Esophagus muscularis mucosa (tissue), 4 donors: ENCODE measurements at regions not wholly inside any gene's neighbourhood (a gene's known extent, or its start where the extent isn't known, plus 50 kb on each side); places are given as distances from the start of the nearest gene placed in this dataset.

Experiments
- DNase-seq: peaks from one replicate; pipeline ENCODE4 v3.0.0-alpha.2; 2017; ENCODE audit errors: extremely low spot score
- H3K27ac ChIP-seq, 4 donors: fragments of 200-600 bp; sonication (generic); replicated peaks in 1 of 4; 1 replicate in 3 of 4; 2 replicates in 1 of 4; pipeline ENCODE4 v1.5.1; 2016 to 2019; ENCODE audit warnings: mild to moderate bottlenecking in 1 of 4
- H3K27me3 ChIP-seq, 4 donors: fragments of 200-600 bp; sonication (generic); one replicate each; pipeline versions ENCODE4 v1.5.1 to v1.6.0; 2016 to 2019
- H3K36me3 ChIP-seq, 4 donors: fragments of 200-600 bp; sonication (generic); one replicate each; pipeline ENCODE4 v1.5.1; 2016 to 2019
- H3K4me1 ChIP-seq, 4 donors: fragments of 200-600 bp; sonication (generic); one replicate each; pipeline ENCODE4 v1.5.1; 2016 to 2019
- H3K4me3 ChIP-seq, 4 donors: fragments of 200-600 bp; sonication (generic); 1 replicate in 2 of 4; 2 replicates in 2 of 4; pipeline ENCODE4 v1.5.1; 2016 to 2019; ENCODE audit warnings: mild to moderate bottlenecking in 4 of 4, moderate library complexity in 1 of 4
- H3K9me3 ChIP-seq, 4 donors: fragments of 200-600 bp; sonication (generic); 1 replicate in 3 of 4; 2 replicates in 1 of 4; pipeline ENCODE4 v1.5.1; 2016 to 2019
- CTCF ChIP-seq, 3 experiments: fragments of 200-600 bp in 2 of 3; fragments of 450-650 bp in 1 of 3; sonication (generic) in 2 of 3; IDR thresholded peaks; one replicate each; pipeline ENCODE4 v1.5.1; 2017 to 2019; ENCODE audit warnings: antibody characterized with exemption in 3 of 3, mild to moderate bottlenecking in 2 of 3, moderate library complexity in 1 of 3
- EP300 ChIP-seq: sonication (generic); formaldehyde crosslinking; IDR thresholded peaks from one replicate; pipeline ENCODE4 v1.6.1; 2017; ENCODE audit warnings: antibody characterized with exemption
- POLR2A ChIP-seq: fragments of 450-650 bp; IDR thresholded peaks from one replicate; pipeline ENCODE4 v1.6.1; 2017; ENCODE audit warnings: antibody characterized with exemption, moderate library complexity, mild to moderate bottlenecking, low read depth
- POLR2AphosphoS5 ChIP-seq, 2 donors: sonication (generic); formaldehyde crosslinking; IDR thresholded peaks; one replicate each; pipeline ENCODE4 v1.6.1; 2017; ENCODE audit warnings: antibody characterized with exemption in 2 of 2
- WGBS: methylation state at CpG from one replicate; pipeline ENCODE4 v1.1.5; 2018; 5-methylcytosine and 5-hydroxymethylcytosine counted together
- intact Hi-C: fragments of 100-400 bp; cut with DNase I; formaldehyde crosslinking; loops from one replicate; pipeline ENCODE4 v1.15.1; 2023

GRCh38 chr2:150312271-150312670 lies 175.2 kb downstream of the RND3 start:
- Histone ChIP-seq H3K9me3 (peaks cover 0 to 14% (median 5%) of the 10 kb centered on the region in 4 donors), H3K27ac (no peak overlapping the region), H3K4me3 (no peak overlapping the region), H3K27me3 (no peaks in the 10 kb centered on the region), H3K36me3 (no peaks in the 10 kb centered on the region), H3K4me1 (no peaks in the 10 kb centered on the region)
- 91% methylated on average over 4 of the region's 4 CpGs for WGBS
- DNase-seq: no peak
- intact Hi-C loops: no loop called here
- TF ChIP-seq EP300 (no peak), POLR2AphosphoS5 (IDR thresholded peaks at IDR 0.05) (no peak), POLR2A (no peak)

- no peaks in the 10 kb centered on the region for H3K27me3 ChIP-seq
- DNase-seq: no peak
These were observed 178.0 kb downstream of the RND3 start for GRCh38 chr2:150309311-150310080.

GRCh38 chr2:150307258-150307657 lies 180.2 kb downstream of the RND3 start:
- H3K27me3 ChIP-seq: no peaks in the 10 kb centered on the region
- H3K4me3 ChIP-seq: no peak overlapping the region
- H3K4me1 ChIP-seq: no peaks in the 10 kb centered on the region
- H3K27ac ChIP-seq: no peak overlapping the region
- intact Hi-C loops: no loop called here
- no peak for TF ChIP-seq POLR2A
- no peak for TF ChIP-seq CTCF (IDR thresholded peaks at IDR 0.05)
- TF ChIP-seq POLR2AphosphoS5 (IDR thresholded peaks at IDR 0.05): no peak
- TF ChIP-seq EP300: no peak
- 100% methylated on average over 1 of the region's 1 CpG for WGBS
- H3K9me3 ChIP-seq: peaks cover 0 to 18% (median 17%) of the 10 kb centered on the region in 4 donors
- DNase-seq: no peak
- H3K36me3 ChIP-seq: no peaks in the 10 kb centered on the region

More at GRCh38 chr2:150309311-150310080, 178.0 kb downstream of the RND3 start:
- Histone ChIP-seq H3K4me3 (no peak overlapping the region), H3K36me3 (no peaks in the 10 kb centered on the region), H3K4me1 (no peaks in the 10 kb centered on the region), H3K9me3 (peaks cover 0 to 6% (median 1%) of the 10 kb centered on the region in 4 donors), H3K27ac (no peak overlapping the region)
- WGBS: no CpG with 5 or more reads among the region's 3 CpGs
- no peak for TF ChIP-seq POLR2AphosphoS5 (IDR thresholded peaks at IDR 0.05)
- TF ChIP-seq EP300: no peak
- no peak for TF ChIP-seq CTCF (IDR thresholded peaks at IDR 0.05)
- no peak for TF ChIP-seq POLR2A
- intact Hi-C loops: no loop called here

- H3K27ac ChIP-seq: no peak overlapping the region
- no peaks in the 10 kb centered on the region for H3K36me3 ChIP-seq
- TF ChIP-seq CTCF (IDR thresholded peaks at IDR 0.05) (no peak), EP300 (no peak), POLR2A (no peak), POLR2AphosphoS5 (IDR thresholded peaks at IDR 0.05) (no peak)
- no peaks in the 10 kb centered on the region for H3K27me3 ChIP-seq
- peaks cover 0 to 18% (median 16%) of the 10 kb centered on the region in 4 donors for H3K9me3 ChIP-seq
- H3K4me3 ChIP-seq: no peak overlapping the region
- WGBS: 84% methylated on average over 1 of the region's 1 CpG
- intact Hi-C loops: no loop called here
- no peaks in the 10 kb centered on the region for H3K4me1 ChIP-seq
- no peak for DNase-seq
These were observed 184.2 kb downstream of the RND3 start for GRCh38 chr2:150303281-150303680.

- intact Hi-C loops: no loop called here
- no peak for TF ChIP-seq EP300
- TF ChIP-seq CTCF (IDR thresholded peaks at IDR 0.05): no peak
- no peak for TF ChIP-seq POLR2AphosphoS5 (IDR thresholded peaks at IDR 0.05)
- no peak for TF ChIP-seq POLR2A
- peaks cover 0 to 12% (median 11%) of the 10 kb centered on the region in 4 donors for H3K9me3 ChIP-seq
- WGBS: 72% methylated on average over 3 of the region's 3 CpGs
- peaks cover 0 to 11% (median 0%) of the 10 kb centered on the region in 4 donors for H3K4me1 ChIP-seq
- H3K36me3 ChIP-seq: no peaks in the 10 kb centered on the region
- H3K4me3 ChIP-seq: no peak overlapping the region
- no peak for DNase-seq
- H3K27me3 ChIP-seq: no peaks in the 10 kb centered on the region
- no peak overlapping the region for H3K27ac ChIP-seq
These were observed 188.7 kb downstream of the RND3 start for GRCh38 chr2:150298571-150299305.
